GM21390 (cell line): ENCODE measurements at regions not wholly inside any gene's neighbourhood (a gene's known extent, or its start where the extent isn't known, plus 50 kb on each side); places are given as distances from the start of the nearest gene placed in this dataset.
A peak's percentile ranks its signal among the peaks of the same experiment; 100 is the strongest.
"Not testable (repeated sequence)": the region's sequence is repeated elsewhere in the genome, so short reads cannot be mapped to it uniquely, and the experiment has no call there.

Source experiments
- ATAC-seq: cut with Tn5 transposase; IDR thresholded peaks from one replicate; pipeline ENCODE4 v1.9.1; 2021; ENCODE audit not compliant: unreplicated experiment

- no peak for ATAC-seq
Measured at GRCh38 chr5:130624805-130625204, 540.3 kb downstream of the HINT1 start.

GRCh38 chr5:130616161-130616560, 548.9 kb downstream of the HINT1 start:
- no peak for ATAC-seq

DNA sequence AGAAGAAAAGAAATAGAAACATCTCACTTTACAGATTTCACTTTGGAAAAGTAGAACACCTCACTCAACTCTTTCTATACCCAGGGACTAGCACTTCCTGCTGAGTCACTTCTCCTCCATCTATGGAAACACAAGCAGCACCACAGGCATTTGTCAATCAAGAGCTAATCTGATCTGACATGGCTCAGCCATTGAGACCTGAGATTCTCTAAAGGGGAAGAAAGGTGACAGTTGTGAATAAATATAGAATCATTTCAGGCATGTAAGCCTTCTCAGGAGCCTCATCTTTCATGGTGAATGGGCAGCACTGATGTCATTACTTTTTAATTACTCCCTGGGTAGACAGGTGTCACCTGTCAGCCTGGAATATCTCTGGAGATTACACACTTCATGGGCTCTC, 559.8 kb downstream of the HINT1 start:
- ATAC-seq = no peak

- not testable (repeated sequence) for ATAC-seq
Measured at GRCh38 chr5:130596647-130597046, 568.4 kb downstream of the HINT1 start.

GRCh38 chr5:130580264-130580663, 584.8 kb downstream of the HINT1 start:
- no peak for ATAC-seq

GRCh38 chr5:130578354-130578753, 586.7 kb downstream of the HINT1 start:
- ATAC-seq = no peak

GRCh38 chr5:130571076-130571475, 594.0 kb downstream of the HINT1 start:
- no peak for ATAC-seq

GRCh38 chr5:130568791-130569190, 596.3 kb downstream of the HINT1 start:
- no peak for ATAC-seq

DNA sequence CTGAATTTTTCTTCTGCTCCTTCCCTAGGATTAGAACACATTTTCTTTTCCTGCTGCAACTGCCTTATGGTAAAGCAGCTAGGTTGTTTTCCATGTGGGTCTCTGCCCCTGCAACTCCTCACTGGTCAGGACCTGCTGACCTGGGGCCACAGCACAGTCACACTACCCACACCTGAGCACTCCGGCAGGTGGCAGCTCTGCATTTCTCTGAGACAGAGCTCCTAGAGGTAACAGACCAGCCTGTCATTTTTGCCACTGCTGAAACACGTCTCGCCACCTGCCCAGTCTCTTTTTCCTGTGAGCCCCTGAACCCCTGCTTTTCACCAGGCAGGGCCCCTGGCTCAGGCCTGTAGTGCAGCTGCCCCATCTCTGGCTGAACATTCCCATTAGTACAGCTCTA, 609.6 kb downstream of the HINT1 start:
- no peak for ATAC-seq

DNA sequence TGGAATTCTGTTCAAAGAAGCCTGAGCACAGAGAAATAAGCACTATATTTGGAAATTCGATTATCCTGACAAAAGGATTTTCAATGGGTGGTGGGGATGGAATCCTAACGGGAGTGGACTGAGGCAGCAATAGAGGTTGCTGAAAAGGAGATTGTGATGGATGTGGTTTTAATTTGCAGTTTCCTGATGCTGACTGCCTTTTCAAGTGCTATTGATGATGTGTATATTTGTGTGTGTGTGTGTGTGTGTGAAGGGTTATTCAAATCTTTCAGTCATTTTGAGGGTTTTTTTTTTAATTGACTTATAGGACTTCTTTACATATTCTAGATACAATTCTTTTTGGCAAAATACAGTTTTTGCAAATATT, 614.5 kb downstream of the HINT1 start:
- ATAC-seq = no peak

DNA sequence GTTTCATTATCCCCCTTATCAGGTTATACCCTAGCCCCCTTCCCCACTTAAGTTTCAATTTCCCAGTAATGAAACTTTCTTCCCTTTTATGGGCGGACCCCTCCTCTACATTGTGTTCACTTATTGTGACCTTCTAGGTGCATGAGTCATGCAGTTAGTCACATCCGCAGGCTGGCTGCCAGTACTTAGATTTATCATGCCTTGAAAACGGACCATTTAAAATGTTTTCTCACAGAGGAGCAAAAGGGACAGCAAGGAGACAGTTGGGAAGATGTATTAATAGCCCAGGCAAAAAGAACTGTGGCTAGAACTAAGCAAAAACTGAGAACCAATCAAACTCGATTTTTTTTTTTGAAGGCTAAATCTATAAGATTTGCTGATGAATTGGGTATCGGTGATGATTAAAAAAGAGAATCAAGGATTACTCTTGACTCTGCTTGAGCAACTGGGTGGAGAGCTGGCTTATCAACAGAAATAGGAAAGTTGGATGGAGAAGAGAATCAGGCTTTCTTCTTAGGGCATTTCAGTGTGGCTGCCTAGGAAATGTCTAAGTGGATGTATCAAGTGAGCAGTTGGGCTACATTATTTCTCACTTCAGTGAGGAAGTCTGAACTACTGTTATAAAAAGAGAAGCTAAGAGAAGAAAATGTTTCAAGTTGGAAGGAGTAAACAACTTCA, 615.0 kb downstream of the HINT1 start:
- no peak for ATAC-seq

DNA sequence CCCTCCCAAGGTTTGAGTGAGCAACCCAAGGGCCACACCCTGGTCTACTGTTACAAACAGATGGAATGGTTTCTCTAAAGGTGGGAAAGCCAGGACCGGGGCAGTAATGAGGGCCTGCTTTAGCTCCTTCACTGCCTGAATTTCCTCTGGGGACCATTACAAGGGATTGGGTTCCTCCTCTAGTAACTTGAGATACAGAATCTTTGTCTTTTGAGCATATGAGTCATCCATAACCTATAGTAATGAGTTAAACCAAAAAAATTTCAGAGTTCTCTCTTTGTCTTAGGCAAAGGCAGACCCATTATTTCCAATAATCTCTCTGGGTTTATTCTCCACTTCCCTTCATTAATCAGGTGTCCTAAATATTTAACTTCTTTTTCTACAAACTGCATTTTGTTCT, 618.8 kb downstream of the HINT1 start:
- ATAC-seq = no peak

GRCh38 chr5:130545291-130545690, 619.8 kb downstream of the HINT1 start:
- no peak for ATAC-seq

- peak; percentile 77 for ATAC-seq
Measured at GRCh38 chr5:130541617-130542221, 623.3 kb downstream of the HINT1 start.

DNA sequence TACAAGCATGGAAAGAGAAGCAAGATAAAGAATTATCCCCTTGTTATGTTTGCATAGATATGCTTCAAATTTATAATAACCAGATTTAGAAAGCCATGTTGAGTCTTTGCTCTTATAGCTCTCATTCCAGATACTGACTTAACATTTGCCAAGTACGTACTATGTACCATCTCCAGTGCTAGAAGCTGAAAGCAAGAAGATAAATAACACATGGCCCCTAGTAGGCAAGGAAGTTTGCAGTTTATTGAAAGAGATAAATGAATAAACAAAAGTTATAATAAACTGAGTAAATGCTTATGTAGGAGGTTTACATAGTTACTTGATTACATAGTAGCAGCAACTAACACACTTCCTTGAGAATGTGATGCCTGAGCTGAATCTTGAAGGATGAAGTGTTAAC, 628.4 kb downstream of the HINT1 start:
- ATAC-seq = no peak

DNA sequence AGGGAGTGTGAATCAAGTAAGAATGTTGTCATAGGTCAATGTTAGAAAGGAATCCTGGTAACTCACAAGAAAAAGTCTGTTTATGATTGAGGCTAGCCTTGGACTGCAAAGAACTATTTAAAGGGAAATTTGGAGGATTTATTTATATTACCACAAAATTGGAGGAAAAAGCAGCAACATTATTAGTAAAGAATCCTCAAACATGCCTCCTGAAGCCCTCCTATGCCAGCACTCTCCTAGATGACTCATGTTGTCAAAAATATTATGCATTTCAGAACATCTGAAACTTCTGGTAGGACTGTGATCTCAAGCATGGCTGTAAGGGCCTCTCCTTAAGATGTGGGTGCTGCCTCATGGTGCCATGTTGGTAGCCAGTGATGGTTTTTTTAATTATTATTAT, 628.5 kb downstream of the CHSY3 start:
- ATAC-seq = no peak

GRCh38 chr5:130529511-130530485, 625.5 kb downstream of the CHSY3 start:
- no peak for ATAC-seq

- no peak for ATAC-seq
Measured at GRCh38 chr5:130529111-130529510, 624.8 kb downstream of the CHSY3 start.

DNA sequence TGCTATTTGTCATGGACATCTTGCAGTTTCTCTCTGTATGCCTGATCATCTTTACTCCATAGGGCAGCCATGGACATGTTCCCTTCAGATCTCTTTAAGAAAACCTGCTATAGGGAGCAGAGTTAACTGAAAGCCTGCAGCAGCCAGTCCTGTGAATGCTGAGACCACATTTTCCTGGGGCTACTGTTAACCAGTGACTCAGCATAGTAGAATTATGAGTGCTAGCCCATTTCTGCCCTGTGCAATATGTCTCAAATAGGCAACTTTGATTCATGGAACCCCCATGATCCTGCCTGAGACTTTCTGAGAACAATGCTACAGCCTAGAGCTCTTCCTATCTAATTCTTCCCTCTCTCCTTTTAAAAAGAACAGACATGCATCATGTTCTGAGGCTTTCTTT, 624.2 kb downstream of the CHSY3 start:
- ATAC-seq = no peak

- ATAC-seq = no peak
Measured at GRCh38 chr5:130526708-130527107, 622.4 kb downstream of the CHSY3 start.

- ATAC-seq = no peak
Measured at GRCh38 chr5:130520211-130520610, 615.9 kb downstream of the CHSY3 start.
